ENCODE measurements at regions not wholly inside any gene's neighbourhood (a gene's known extent, or its start where the extent isn't known, plus 50 kb on each side); places are given as distances from the start of the nearest gene placed in this dataset.

DNA sequence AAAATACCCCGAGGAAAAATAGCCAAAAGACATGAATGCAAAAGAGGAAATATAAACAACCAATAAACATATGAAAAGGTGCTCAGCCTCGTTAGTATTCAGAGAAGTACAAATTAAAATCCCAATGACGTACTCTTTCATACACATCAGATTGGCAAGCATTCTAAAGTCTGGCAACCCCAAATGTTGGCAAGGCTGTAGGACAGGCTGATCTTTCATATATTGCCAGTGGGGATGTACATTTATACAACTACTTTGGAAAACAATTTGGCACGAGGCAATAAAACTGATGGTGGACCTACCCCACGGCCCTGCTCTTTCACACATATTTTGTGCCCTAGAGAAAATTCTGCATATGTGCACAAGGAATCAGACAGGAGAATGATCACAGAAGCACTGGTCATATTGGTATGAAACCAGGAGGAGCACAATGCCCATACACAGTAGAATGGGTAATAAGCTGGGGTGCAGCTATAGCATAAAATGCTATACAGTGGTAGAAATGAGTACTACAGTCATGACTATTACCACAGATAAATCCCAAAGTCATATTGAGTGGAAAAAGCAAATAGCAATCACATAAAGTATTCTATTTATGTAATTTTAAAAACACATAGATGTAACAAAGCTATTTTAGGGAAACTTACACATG lies 176.0 kb upstream of the SLC24A5 start:
- H3K9me2 ChIP-seq (ENCODE audit: insufficient read depth, low read length), result no peaks in the 10 kb centered on the region
- CTCF ChIA-PET (ENCODE audit: unreplicated experiment), result no interaction called here
- POLR2A ChIA-PET, result no interaction called here
- no TSS peak for BruUV-seq (replicated peaks)
- intact Hi-C loops (cut with micrococcal nuclease; ENCODE audit: unreplicated experiment), result no loop called here
- H3K9me3 ChIP-seq (ENCODE audit: low read length), result no peaks in the 10 kb centered on the region
- H3K36me3 ChIP-seq (ENCODE audit: insufficient read depth, low read length), result no peaks in the 10 kb centered on the region
- no peak overlapping the region for H2AFZ ChIP-seq (ENCODE audit: low read length)
- no peak for DNase-seq (ENCODE audit: low spot score)
- H4K20me1 ChIP-seq (ENCODE audit: insufficient read depth, low read length), result no peaks in the 10 kb centered on the region
- H3K27ac ChIP-seq (ENCODE audit: low read depth, low read length, poor library complexity, severe bottlenecking), result no peak overlapping the region
- no peak for TF ChIP-seq EZH2phosphoT487 (IDR thresholded peaks at IDR 0.05; ENCODE audit: borderline replicate concordance, low read depth, low read length)
- TF ChIP-seq, protein P1, sequence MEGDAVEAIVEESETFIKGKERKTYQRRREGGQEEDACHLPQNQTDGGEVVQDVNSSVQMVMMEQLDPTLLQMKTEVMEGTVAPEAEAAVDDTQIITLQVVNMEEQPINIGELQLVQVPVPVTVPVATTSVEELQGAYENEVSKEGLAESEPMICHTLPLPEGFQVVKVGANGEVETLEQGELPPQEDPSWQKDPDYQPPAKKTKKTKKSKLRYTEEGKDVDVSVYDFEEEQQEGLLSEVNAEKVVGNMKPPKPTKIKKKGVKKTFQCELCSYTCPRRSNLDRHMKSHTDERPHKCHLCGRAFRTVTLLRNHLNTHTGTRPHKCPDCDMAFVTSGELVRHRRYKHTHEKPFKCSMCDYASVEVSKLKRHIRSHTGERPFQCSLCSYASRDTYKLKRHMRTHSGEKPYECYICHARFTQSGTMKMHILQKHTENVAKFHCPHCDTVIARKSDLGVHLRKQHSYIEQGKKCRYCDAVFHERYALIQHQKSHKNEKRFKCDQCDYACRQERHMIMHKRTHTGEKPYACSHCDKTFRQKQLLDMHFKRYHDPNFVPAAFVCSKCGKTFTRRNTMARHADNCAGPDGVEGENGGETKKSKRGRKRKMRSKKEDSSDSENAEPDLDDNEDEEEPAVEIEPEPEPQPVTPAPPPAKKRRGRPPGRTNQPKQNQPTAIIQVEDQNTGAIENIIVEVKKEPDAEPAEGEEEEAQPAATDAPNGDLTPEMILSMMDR (conservative IDR thresholded peaks at IDR 0.05; ENCODE audit: low read length), result no peak; the same call in 1 of the 2 replicates
- no peak overlapping the region for H3K4me2 ChIP-seq (ENCODE audit: low read length)
- H3K4me1 ChIP-seq (ENCODE audit: insufficient read depth, low read length, poor library complexity, severe bottlenecking), result no peaks in the 10 kb centered on the region
- H3K79me2 ChIP-seq (ENCODE audit: insufficient read depth, low read depth, low read length), result no peaks in the 10 kb centered on the region
- H3K4me3 ChIP-seq (ENCODE audit: low read depth, low read length, poor library complexity, severe bottlenecking), result no peak overlapping the region

DNA sequence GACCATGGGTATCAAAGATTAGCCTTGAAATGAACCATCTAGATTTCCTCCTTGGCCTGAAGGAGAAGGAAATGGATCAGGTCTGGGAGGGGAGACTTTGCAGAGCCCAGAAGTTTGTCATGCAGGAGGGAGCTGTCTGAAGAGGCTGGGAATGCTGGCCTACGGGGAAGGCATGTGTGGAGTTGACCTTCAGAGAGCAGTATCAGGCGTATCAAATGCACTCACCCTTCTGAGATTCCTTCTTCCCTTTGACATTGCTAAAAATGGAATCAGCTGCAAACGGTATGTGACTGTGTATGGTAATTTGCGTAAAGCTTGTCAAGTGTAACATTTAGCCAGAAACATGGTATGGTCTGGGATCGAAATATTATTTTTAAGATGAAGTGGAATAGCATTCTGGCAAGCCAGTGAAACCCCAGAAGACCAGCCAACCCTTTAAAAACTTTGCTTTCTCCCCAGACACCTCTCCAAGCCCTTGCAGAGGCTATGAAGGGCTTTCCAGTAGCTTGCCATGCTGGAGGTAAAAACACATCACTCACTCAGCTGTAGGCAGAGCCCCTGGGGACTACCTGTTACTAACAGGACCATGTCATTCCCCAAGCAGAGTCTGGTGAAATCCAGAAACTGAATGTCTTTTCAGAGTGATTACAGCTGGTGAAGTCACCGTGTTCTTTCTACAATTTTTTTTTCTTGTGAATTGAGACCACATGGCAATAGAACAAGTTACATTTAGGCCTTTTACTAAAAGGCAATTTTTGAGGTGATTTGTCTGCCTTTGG lies 174.7 kb upstream of the SLC24A5 start:
- BruUV-seq (replicated peaks), result no TSS peak
- no peaks in the 10 kb centered on the region for H3K79me2 ChIP-seq (ENCODE audit: insufficient read depth, low read depth, low read length)
- no peak overlapping the region for H2AFZ ChIP-seq (ENCODE audit: low read length)
- no peak overlapping the region for H3K4me3 ChIP-seq (ENCODE audit: low read depth, low read length, poor library complexity, severe bottlenecking)
- POLR2A ChIA-PET, result interaction anchor here (1.0 kb wide), 1 partner anchor 13 kb away, joined by 3 read pairs; no protein-coding TSS in a partner anchor
- no peak for DNase-seq (ENCODE audit: low spot score)
- H3K9me3 ChIP-seq (ENCODE audit: low read length), result no peaks in the 10 kb centered on the region
- H4K20me1 ChIP-seq (ENCODE audit: insufficient read depth, low read length), result no peaks in the 10 kb centered on the region
- no peak overlapping the region for H3K4me2 ChIP-seq (ENCODE audit: low read length)
- no peak overlapping the region for H3K27ac ChIP-seq (ENCODE audit: low read depth, low read length, poor library complexity, severe bottlenecking)
- no peaks in the 10 kb centered on the region for H3K9me2 ChIP-seq (ENCODE audit: insufficient read depth, low read length)
- intact Hi-C loops (cut with micrococcal nuclease; ENCODE audit: unreplicated experiment), result no loop called here
- no peaks in the 10 kb centered on the region for H3K36me3 ChIP-seq (ENCODE audit: insufficient read depth, low read length)
- CTCF ChIA-PET (ENCODE audit: unreplicated experiment), result no interaction called here
- no peaks in the 10 kb centered on the region for H3K4me1 ChIP-seq (ENCODE audit: insufficient read depth, low read length, poor library complexity, severe bottlenecking)
- TF ChIP-seq, protein P1 (conservative IDR thresholded peaks at IDR 0.05; ENCODE audit: low read length), result no peak
- TF ChIP-seq EZH2phosphoT487 (IDR thresholded peaks at IDR 0.05; ENCODE audit: borderline replicate concordance, low read depth, low read length), result no peak

DNA sequence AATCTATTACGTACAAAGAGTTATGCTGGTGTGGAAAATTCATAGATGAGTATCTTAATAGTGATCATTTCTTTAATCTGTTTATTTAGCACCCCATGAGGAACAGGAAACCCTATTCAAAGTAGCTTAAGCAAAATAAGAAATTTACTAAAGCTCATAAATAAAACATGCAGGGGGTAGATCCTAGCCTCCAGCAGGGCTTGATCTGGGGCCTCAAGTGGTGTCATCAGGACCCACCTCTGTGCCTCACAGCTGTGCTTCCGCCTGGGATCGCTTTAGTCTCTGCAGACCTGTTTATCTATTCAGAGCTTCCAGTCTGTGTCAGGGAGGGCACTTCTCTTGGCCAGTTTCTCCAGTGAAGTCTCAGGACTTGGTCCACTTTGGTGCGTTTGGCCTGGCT lies 171.0 kb upstream of the SLC24A5 start:
- no TSS peak for BruUV-seq (replicated peaks)
- Histone ChIP-seq H3K36me3 (ENCODE audit: insufficient read depth, low read length) (no peaks in the 10 kb centered on the region), H4K20me1 (ENCODE audit: insufficient read depth, low read length) (no peaks in the 10 kb centered on the region), H3K9me2 (ENCODE audit: insufficient read depth, low read length) (no peaks in the 10 kb centered on the region), H3K27ac (ENCODE audit: low read depth, low read length, poor library complexity, severe bottlenecking) (no peak overlapping the region), H3K9me3 (ENCODE audit: low read length) (no peaks in the 10 kb centered on the region), H3K4me3 (ENCODE audit: low read depth, low read length, poor library complexity, severe bottlenecking) (no peak overlapping the region), H2AFZ (ENCODE audit: low read length) (no peak overlapping the region), H3K4me1 (ENCODE audit: insufficient read depth, low read length, poor library complexity, severe bottlenecking) (no peaks in the 10 kb centered on the region), H3K79me2 (ENCODE audit: insufficient read depth, low read depth, low read length) (no peaks in the 10 kb centered on the region), H3K4me2 (ENCODE audit: low read length) (no peak overlapping the region)
- intact Hi-C loops (cut with micrococcal nuclease; ENCODE audit: unreplicated experiment), result no loop called here
- ChIA-PET CTCF (ENCODE audit: unreplicated experiment) (no interaction called here), POLR2A (interaction anchor here (0.7 kb wide), 1 partner anchor 10 kb away, joined by 3 read pairs; no protein-coding TSS in a partner anchor)
- no peak for DNase-seq (ENCODE audit: low spot score)
- no peak for TF ChIP-seq EZH2phosphoT487 (IDR thresholded peaks at IDR 0.05; ENCODE audit: borderline replicate concordance, low read depth, low read length)
- TF ChIP-seq, protein P1 (conservative IDR thresholded peaks at IDR 0.05; ENCODE audit: low read length), result no peak

Data from OCI-LY7 (cell line).